ENCODE measurements at regions not wholly inside any gene's neighbourhood (a gene's known extent, or its start where the extent isn't known, plus 50 kb on each side); places are given as distances from the start of the nearest gene placed in this dataset.
"Not testable (repeated sequence)": the region's sequence is repeated elsewhere in the genome, so short reads cannot be mapped to it uniquely, and the experiment has no call there.

GRCh38 chr11:129572667-129573066, 197.0 kb downstream of the BARX2 start:
- H3K36me3 Mint-ChIP-seq (ENCODE audit: low read depth); H3K27ac Mint-ChIP-seq; H3K4me1 Mint-ChIP-seq; H3K4me3 Mint-ChIP-seq; H3K27me3 Mint-ChIP-seq; POLR2A ChIA-PET; DNase-seq: not testable (repeated sequence)
- CTCF ChIA-PET: interaction anchor here (0.7 kb wide), 1 partner anchor 227 kb away, joined by 3 read pairs; no protein-coding TSS in a partner anchor
- peaks cover 13% of the 10 kb centered on the region for H3K9me3 Mint-ChIP-seq

DNA sequence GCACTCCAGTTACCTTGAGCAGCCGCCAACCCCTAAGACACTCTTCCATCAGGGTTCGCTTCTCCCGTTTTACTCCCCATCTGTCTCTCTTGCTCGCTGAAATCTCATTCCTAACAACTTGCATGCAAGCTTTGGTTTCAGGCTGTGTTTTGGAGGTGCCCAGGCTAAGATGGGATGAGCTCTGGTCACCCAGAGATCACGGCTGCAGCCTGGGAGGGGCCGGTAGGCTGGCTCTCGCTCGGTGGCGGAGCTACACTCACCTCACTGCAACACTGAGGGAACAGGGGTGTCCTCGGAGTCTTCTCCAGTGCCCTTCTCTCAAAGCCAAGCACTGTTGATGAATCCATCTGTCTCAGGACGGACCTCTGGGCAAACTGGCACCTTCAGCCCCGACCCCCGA, 197.5 kb downstream of the BARX2 start:
- H3K9me3 Mint-ChIP-seq: peaks cover 13% of the 10 kb centered on the region
- no peak overlapping the region for H3K4me3 Mint-ChIP-seq
- no peaks in the 10 kb centered on the region for H3K36me3 Mint-ChIP-seq (ENCODE audit: low read depth)
- CTCF ChIA-PET: interaction anchor here (0.7 kb wide), 1 partner anchor 227 kb away, joined by 3 read pairs; no protein-coding TSS in a partner anchor
- H3K4me1 Mint-ChIP-seq: no peaks in the 10 kb centered on the region
- POLR2A ChIA-PET: no interaction called here
- no peak overlapping the region for H3K27ac Mint-ChIP-seq
- DNase-seq: no peak
- no peaks in the 10 kb centered on the region for H3K27me3 Mint-ChIP-seq

GRCh38 chr11:129574431-129574830, 198.8 kb downstream of the BARX2 start:
- DNase-seq: no peak
- CTCF ChIA-PET: interaction anchor here (0.6 kb wide), 1 partner anchor 153 kb away, joined by 3 read pairs; no protein-coding TSS in a partner anchor
- no peaks in the 10 kb centered on the region for H3K36me3 Mint-ChIP-seq (ENCODE audit: low read depth)
- POLR2A ChIA-PET: no interaction called here
- H3K4me3 Mint-ChIP-seq: no peak overlapping the region
- no peak overlapping the region for H3K27ac Mint-ChIP-seq
- H3K9me3 Mint-ChIP-seq: peaks cover 13% of the 10 kb centered on the region
- no peaks in the 10 kb centered on the region for H3K27me3 Mint-ChIP-seq
- no peaks in the 10 kb centered on the region for H3K4me1 Mint-ChIP-seq

GRCh38 chr11:129576652-129577051, 201.0 kb downstream of the BARX2 start:
- no peak for DNase-seq
- POLR2A ChIA-PET: interaction anchor here (0.6 kb wide), 1 partner anchor 20 kb away, joined by 3 read pairs; no protein-coding TSS in a partner anchor
- Mint-ChIP-seq H3K9me3 (peaks cover 13% of the 10 kb centered on the region), H3K27me3 (no peaks in the 10 kb centered on the region), H3K4me1 (no peaks in the 10 kb centered on the region), H3K4me3 (no peak overlapping the region), H3K27ac (no peak overlapping the region), H3K36me3 (ENCODE audit: low read depth) (no peaks in the 10 kb centered on the region)
- CTCF ChIA-PET: no interaction called here

GRCh38 chr11:129578006-129578405, 202.4 kb downstream of the BARX2 start:
- Mint-ChIP-seq H3K9me3 (peaks cover 13% of the 10 kb centered on the region), H3K27me3 (no peaks in the 10 kb centered on the region), H3K4me1 (no peaks in the 10 kb centered on the region), H3K4me3 (no peak overlapping the region), H3K27ac (no peak overlapping the region), H3K36me3 (ENCODE audit: low read depth) (no peaks in the 10 kb centered on the region)
- no peak for DNase-seq
- ChIA-PET CTCF (no interaction called here), POLR2A (no interaction called here)

- Mint-ChIP-seq H3K36me3 (ENCODE audit: low read depth) (no peaks in the 10 kb centered on the region), H3K4me3 (no peak overlapping the region), H3K27me3 (no peaks in the 10 kb centered on the region), H3K9me3 (peaks cover 4% of the 10 kb centered on the region), H3K4me1 (no peaks in the 10 kb centered on the region), H3K27ac (no peak overlapping the region)
- ChIA-PET POLR2A (no interaction called here), CTCF (no interaction called here)
- DNase-seq: no peak
Measured at GRCh38 chr11:129580278-129580677, 204.6 kb downstream of the BARX2 start.

GRCh38 chr11:129584316-129584715, 208.7 kb downstream of the BARX2 start:
- CTCF ChIA-PET: no interaction called here
- Mint-ChIP-seq H3K27ac (no peak overlapping the region), H3K4me3 (no peak overlapping the region), H3K27me3 (no peaks in the 10 kb centered on the region), H3K36me3 (ENCODE audit: low read depth) (no peaks in the 10 kb centered on the region), H3K4me1 (no peaks in the 10 kb centered on the region), H3K9me3 (no peaks in the 10 kb centered on the region)
- POLR2A ChIA-PET: no interaction called here
- DNase-seq: no peak

DNA sequence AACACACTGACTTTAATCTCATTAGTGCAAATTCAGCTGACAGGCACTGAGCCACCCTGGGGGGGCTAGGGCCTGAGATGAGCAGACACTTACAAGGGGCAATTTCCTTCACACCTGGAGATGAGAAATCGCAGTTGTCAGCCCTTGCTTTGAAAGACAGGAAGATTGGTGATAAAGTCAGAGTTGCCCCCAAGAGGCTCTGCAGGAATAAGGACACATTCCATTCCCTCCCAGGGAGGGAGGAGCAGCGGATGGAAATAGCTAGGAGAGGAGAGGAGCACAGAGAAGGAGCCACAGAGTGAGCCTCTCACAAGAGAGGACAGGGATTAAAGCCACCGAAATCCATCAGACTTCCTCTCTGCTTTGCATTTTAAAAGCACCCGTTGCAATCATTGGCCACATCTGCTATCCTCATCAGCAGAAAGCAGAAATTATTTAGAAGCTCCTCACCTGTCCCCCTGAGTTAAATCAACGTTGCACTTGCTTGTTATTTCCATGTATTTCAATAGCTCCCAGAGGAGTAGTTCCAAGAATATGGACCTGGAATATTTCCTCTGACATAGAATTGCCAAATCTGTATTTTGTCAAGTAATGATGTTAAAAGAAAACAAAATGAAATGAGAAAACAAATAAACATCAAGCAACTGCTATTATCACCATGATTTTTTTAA, 213.7 kb downstream of the BARX2 start:
- CTCF ChIA-PET: no interaction called here
- POLR2A ChIA-PET: no interaction called here

GRCh38 chr11:129590030-129590752, 214.5 kb downstream of the BARX2 start:
- no peaks in the 10 kb centered on the region for H3K36me3 Mint-ChIP-seq (ENCODE audit: low read depth)
- no peaks in the 10 kb centered on the region for H3K4me1 Mint-ChIP-seq
- H3K9me3 Mint-ChIP-seq: no peaks in the 10 kb centered on the region
- H3K27me3 Mint-ChIP-seq: no peaks in the 10 kb centered on the region
- POLR2A ChIA-PET: no interaction called here
- no peak overlapping the region for H3K27ac Mint-ChIP-seq
- H3K4me3 Mint-ChIP-seq: no peak overlapping the region
- DNase-seq: no peak
- CTCF ChIA-PET: no interaction called here

More for the DNA sequence above, 213.7 kb downstream of the BARX2 start:
- DNase-seq: no peak
- Mint-ChIP-seq H3K36me3 (ENCODE audit: low read depth) (no peaks in the 10 kb centered on the region), H3K27me3 (no peaks in the 10 kb centered on the region), H3K9me3 (no peaks in the 10 kb centered on the region), H3K27ac (no peak overlapping the region), H3K4me1 (no peaks in the 10 kb centered on the region), H3K4me3 (no peak overlapping the region)

GRCh38 chr11:129590753-129591475, 215.3 kb downstream of the BARX2 start:
- Mint-ChIP-seq H3K27me3 (no peaks in the 10 kb centered on the region), H3K4me1 (no peaks in the 10 kb centered on the region), H3K4me3 (no peak overlapping the region), H3K9me3 (no peaks in the 10 kb centered on the region), H3K27ac (no peak overlapping the region), H3K36me3 (ENCODE audit: low read depth) (no peaks in the 10 kb centered on the region)
- ChIA-PET POLR2A (no interaction called here), CTCF (no interaction called here)
- no peak for DNase-seq

DNA sequence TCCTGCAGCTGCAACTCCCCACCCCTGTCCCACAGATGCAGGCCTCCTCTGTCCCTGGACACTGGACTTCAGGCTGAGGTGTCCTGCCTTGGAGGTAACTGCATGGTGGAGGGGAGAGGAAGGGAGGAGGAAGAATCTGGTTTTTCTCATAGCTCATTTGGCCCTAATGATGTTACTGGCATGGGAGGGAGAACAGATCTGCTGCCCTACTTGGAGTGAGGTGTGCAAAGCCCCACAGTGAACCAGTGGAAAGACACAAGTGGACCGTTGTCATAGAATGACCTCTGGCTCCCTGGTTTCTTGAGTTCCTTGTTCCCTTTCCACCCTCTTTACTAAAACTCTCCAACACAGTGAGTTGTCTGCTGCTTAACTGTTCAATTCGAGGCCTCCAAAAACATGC, 215.9 kb downstream of the BARX2 start:
- DNase-seq: no peak
- ChIA-PET CTCF (no interaction called here), POLR2A (no interaction called here)
- H3K4me1 Mint-ChIP-seq: no peaks in the 10 kb centered on the region
- no peak overlapping the region for H3K4me3 Mint-ChIP-seq
- no peak overlapping the region for H3K27ac Mint-ChIP-seq
- H3K9me3 Mint-ChIP-seq: no peaks in the 10 kb centered on the region
- no peaks in the 10 kb centered on the region for H3K36me3 Mint-ChIP-seq (ENCODE audit: low read depth)
- no peaks in the 10 kb centered on the region for H3K27me3 Mint-ChIP-seq

- H3K27ac Mint-ChIP-seq: no peak overlapping the region
- no peak overlapping the region for H3K4me3 Mint-ChIP-seq
- no peaks in the 10 kb centered on the region for H3K36me3 Mint-ChIP-seq (ENCODE audit: low read depth)
- no peaks in the 10 kb centered on the region for H3K4me1 Mint-ChIP-seq
- DNase-seq: no peak
- ChIA-PET POLR2A (no interaction called here), CTCF (no interaction called here)
- H3K27me3 Mint-ChIP-seq: no peaks in the 10 kb centered on the region
- H3K9me3 Mint-ChIP-seq: no peaks in the 10 kb centered on the region
Measured at GRCh38 chr11:129592191-129592590, 216.5 kb downstream of the BARX2 start.

DNA sequence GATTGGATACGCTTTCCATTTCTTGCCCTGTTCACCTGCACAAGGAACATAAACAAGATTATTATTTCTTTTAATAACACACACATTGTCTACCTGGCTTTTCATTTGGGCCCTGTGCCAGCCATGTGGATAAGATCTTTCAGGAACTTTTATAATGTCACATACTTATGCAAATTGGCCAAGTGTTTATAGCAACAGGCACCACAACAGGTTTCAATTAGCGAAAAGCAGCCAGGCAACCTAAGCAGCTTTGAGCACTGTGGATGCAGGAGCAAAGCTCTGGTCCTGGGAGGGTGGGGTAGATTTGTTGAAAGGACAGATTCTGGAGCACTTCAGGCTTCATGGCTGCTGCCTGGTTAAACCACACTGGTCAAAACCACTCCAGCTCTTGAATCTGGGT, 217.4 kb downstream of the BARX2 start:
- no peaks in the 10 kb centered on the region for H3K4me1 Mint-ChIP-seq
- no peak overlapping the region for H3K4me3 Mint-ChIP-seq
- ChIA-PET POLR2A (no interaction called here), CTCF (interaction anchor here (0.6 kb wide), 1 partner anchor 145 kb away, joined by 3 read pairs; no protein-coding TSS in a partner anchor)
- H3K27ac Mint-ChIP-seq: no peak overlapping the region
- no peaks in the 10 kb centered on the region for H3K27me3 Mint-ChIP-seq
- no peak for DNase-seq
- no peaks in the 10 kb centered on the region for H3K36me3 Mint-ChIP-seq (ENCODE audit: low read depth)
- no peaks in the 10 kb centered on the region for H3K9me3 Mint-ChIP-seq

Data from activated CD4-positive, alpha-beta T cell treated with anti-CD3 and anti-CD28 coated beads, Interleukin-2, amount 10 ng/mL, durations not matched to agents 7 days and 5 days (primary cell).